ENCODE measurements at regions not wholly inside any gene's neighbourhood (a gene's known extent, or its start where the extent isn't known, plus 50 kb on each side); places are given as distances from the start of the nearest gene placed in this dataset.

DNA sequence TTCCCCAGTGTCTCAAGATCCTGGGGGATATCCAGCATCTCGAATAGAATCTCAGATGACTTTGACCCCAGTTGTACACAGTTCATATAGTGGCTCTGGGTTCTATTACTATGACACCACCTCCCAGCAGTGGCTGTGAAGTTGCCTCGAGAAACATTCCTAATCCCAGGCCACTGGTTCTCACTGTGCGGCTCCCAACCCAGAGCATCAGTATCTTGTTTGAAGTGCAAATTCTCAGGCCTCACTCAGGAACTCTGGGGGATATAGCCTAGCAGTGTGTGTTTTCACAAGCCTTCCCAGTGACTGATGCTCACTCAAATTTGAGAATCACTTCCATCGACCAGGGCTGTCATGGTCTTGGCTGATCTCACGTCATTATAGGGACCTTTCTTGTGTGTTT is 69.3 kb upstream of the IGF1 start:
- intact Hi-C loops (cut with DNase I) = no loop called here
- DNase-seq (ENCODE audit: low spot score) = no peak

DNA sequence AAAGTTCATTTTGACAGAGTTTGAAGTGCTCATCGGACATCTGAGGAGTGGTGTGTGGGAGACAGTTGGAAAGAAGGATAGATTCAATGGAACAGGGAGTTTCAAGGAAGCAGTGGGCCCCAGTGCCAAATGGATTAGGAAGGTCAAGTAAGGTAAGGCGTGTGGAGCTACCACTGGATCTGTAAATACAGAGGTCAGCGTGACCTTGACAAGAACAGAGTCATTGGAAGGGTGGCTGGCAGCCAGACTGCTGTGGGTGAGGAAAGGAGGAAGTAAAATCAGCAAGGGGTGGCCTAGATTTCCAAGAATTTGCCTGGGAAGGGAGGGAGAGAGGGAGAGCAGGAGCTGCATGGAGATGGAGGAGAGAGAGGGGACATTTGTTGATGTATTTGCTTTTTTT is 68.2 kb upstream of the IGF1 start:
- no peak for DNase-seq (ENCODE audit: low spot score)
- intact Hi-C loops (cut with DNase I) = no loop called here

GRCh38 chr12:102543494-102544485 is 63.4 kb upstream of the IGF1 start:
- intact Hi-C loops (cut with DNase I) = no loop called here
- DNase-seq (ENCODE audit: low spot score) = no peak

DNA sequence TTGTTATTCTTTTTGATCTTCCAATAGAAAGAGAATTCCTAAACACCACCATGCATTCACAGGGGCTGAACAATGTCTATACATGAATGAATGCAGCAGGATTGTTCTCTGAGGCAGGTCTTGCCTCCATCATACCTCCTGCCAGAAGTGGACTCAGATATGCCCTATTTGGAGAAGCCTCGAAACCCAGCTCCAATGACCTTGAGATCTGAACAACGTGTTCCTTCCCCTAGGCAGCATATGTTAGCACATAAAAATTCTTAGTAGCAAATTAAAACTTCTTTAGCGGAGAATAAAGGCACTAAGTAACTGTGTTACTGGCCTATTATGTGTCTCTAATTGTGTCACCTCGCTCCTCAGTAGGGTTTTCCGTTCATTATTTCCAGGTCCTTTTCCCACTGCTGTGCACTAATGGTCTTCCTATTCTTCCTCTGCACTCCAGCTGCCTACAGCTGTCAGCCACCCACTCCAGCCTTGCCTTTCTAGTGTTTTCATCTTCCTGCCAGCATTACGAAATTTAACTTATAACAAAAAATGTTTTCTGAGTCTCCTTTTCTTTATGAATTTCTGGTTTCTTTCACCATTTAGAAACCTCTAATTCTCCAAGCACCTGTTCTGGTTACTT is 62.6 kb upstream of the IGF1 start:
- intact Hi-C loops (cut with DNase I) = no loop called here
- no peak for DNase-seq (ENCODE audit: low spot score)

- DNase-seq (ENCODE audit: low spot score) = no peak
- intact Hi-C loops (cut with DNase I) = no loop called here
Observed at GRCh38 chr12:102540815-102541385, 60.5 kb upstream of the IGF1 start.

GRCh38 chr12:102539651-102540553 is 59.5 kb upstream of the IGF1 start:
- DNase-seq (ENCODE audit: low spot score) = no peak
- intact Hi-C loops (cut with DNase I) = no loop called here

GRCh38 chr12:102535306-102535705 is 54.9 kb upstream of the IGF1 start:
- intact Hi-C loops (cut with DNase I) = no loop called here
- no peak for DNase-seq (ENCODE audit: low spot score)

GRCh38 chr12:102534899-102535298 is 54.5 kb upstream of the IGF1 start:
- DNase-seq (ENCODE audit: low spot score) = no peak
- intact Hi-C loops (cut with DNase I) = no loop called here

DNA sequence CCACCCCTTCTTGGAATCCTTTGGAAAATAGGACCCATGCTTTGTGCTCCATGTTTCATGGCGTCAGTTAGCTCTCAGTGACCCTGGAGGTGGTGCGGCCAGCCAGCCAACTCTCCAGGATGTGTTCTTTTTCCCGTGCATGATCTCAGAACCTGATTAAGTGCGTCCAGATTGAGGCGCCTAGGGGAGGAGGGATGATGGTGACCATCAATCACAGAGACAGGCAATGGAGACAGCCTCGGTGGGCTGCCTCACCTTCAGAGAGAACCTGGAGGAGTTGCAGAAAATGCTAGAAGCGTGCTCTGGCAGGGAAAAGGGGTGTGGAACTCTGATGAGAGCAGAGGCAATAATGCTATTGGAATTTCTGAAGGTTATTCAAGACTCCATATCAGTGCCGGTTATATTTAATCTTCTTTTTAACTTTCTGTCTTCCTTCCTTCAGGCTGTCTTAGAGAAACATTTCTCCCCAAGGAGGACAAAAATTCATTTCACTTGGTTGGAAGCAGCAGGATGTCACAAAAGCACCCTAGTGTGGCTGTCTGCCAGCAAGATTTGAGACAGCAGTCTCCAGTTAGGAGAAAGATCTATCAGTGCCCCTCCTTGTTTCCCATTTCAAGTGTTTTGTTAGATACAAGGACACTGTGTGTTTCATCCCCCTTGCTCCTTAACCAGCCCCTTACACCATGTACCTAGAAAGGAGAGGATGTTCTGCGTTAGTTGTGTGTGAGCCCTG is 53.3 kb upstream of the IGF1 start:
- no peak for DNase-seq (ENCODE audit: low spot score)
- intact Hi-C loops (cut with DNase I) = no loop called here
